Adrenal gland (tissue), 5 donors: ENCODE measurements at regions not wholly inside any gene's neighbourhood (a gene's known extent, or its start where the extent isn't known, plus 50 kb on each side); places are given as distances from the start of the nearest gene placed in this dataset.

ENCODE experiments used
- CTCF ChIP-seq, 6 experiments: fragments of 450-650 bp in 4 of 6; fragments of 200-600 bp in 2 of 6; sonication (generic) in 1 of 6; IDR thresholded peaks; 1 replicate in 5 of 6; 2 replicates in 1 of 6; pipeline versions ENCODE4 v1.5.1 to v1.8.0; 2016 to 2021; ENCODE audit warnings: antibody characterized with exemption in 6 of 6, mild to moderate bottlenecking in 2 of 6, moderate library complexity in 1 of 6
- POLR2A ChIP-seq, 2 donors: fragments of 450-650 bp; IDR thresholded peaks; one replicate each; pipeline ENCODE4 v1.6.1; 2017; ENCODE audit warnings: antibody characterized with exemption in 2 of 2, mild to moderate bottlenecking in 2 of 2, moderate library complexity in 1 of 2
- donor health status: DM: no; HTN: no; CAD: no.

DNA sequence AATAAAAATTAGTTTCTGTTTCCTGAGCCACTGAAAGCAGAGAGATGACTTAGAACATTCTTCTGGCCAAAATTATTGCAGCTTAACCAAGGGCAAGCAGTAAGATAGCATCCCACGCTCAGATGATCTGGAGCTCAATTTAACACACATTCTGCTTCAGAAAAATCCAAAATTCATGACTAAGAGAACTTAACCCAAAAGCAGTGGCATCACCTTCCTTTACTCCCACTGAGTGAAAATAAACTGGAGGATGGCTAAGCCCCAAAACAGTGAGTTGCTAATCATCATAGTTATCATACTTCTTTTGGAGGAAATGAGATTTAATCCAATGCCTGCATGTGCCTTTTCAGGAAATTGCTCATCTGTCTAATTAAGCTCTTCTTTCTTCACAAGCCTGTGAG is 195.4 kb downstream of the DUSP6 start:
- TF ChIP-seq CTCF (IDR thresholded peaks at IDR 0.05) (no peak), POLR2A (IDR thresholded peaks at IDR 0.05) (no peak)
